Caki2 (cell line): ENCODE measurements at regions not wholly inside any gene's neighbourhood (a gene's known extent, or its start where the extent isn't known, plus 50 kb on each side); places are given as distances from the start of the nearest gene placed in this dataset.

Experiments used
- DNase-seq: peaks from one replicate; pipeline ENCODE4 v3.0.0-alpha.2; 2015; ENCODE audit warnings: low read depth
- in situ Hi-C: cut with HindIII; loops from 2 replicates; pipeline ENCODE4 v1.10.0; 2016; ENCODE audit warnings: low sequenced_read_pairs, low pct_unique_long_range_greater_than_20kb, mixed read lengths

DNA sequence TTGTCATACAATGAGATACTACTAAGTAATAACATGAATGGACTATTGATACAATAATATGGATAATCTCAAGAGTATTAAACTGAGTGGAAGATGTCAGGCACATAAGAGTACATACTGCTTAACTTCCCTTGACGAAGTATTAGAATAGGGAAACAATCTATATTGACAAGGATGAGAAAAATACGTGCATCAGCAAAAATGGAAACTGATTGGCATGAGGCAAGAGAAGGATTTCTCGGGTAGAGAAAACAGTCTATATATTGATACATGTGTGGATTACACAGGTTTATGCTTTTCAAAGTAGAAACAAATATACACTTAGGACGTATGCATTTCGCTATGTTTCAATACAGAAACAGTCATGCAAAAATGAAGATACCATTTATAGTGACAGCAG is 57.4 kb downstream of the PRR20E start:
- in situ Hi-C loops, result no loop called here
- no peak for DNase-seq

DNA sequence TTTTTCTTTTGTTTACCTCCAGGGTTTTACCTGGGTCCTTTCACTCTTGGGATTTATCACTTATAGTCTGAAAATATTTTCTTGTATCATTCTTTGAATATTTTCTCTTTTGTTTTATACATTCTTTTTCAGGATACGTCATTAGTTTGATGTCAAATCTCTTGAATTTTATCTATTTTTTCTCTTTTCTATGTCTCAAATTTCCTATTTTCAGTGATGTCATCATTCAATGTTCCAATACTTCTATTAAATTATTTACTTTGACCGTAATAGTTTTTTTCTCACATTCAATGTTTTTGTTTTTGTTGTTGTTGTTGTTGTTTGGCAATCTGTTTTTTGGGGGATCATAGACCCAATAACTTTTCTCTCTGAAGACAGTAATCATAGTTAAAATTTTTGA is 83.5 kb downstream of the PRR20E start:
- DNase-seq, result no peak
- in situ Hi-C loops, result no loop called here

DNA sequence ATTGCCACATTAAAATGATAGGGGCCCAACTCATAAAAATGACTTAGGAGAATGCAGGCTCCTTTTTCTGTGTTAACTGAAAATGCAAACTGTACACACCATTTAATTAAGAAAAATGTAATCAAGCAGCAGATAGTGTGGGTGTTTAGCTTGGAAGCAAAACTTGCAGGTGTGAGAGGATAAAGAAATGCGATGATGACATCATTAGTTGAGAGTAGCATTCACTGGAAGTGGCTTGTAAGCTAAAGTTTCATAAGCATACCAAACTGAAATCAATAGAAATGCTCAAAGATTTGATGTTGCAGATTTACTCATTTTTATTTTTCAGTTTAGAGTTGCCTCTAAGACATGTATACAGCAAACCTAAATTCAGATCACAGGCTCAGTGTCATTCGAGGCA is 86.6 kb downstream of the PRR20E start:
- DNase-seq, result no peak
- in situ Hi-C loops, result no loop called here

DNA sequence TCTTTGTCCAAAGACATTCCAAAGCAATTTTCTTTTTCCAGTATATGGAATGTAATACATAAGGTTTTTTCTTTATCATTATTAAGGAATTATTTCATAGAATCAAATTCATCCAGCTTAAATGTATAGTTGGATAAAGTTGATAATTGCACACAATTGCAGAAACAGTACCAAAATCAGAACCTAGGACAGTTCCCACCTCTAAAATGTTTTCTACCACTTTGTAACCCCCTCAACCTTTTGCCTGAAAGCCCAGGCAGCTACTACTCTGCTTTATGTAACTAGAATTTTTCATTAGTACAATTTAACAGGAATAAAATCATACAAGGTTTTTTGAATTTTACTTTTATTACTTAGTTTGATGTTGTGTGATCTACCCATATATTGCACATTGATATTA is 98.0 kb downstream of the PRR20E start:
- in situ Hi-C loops, result no loop called here
- DNase-seq, result no peak

DNA sequence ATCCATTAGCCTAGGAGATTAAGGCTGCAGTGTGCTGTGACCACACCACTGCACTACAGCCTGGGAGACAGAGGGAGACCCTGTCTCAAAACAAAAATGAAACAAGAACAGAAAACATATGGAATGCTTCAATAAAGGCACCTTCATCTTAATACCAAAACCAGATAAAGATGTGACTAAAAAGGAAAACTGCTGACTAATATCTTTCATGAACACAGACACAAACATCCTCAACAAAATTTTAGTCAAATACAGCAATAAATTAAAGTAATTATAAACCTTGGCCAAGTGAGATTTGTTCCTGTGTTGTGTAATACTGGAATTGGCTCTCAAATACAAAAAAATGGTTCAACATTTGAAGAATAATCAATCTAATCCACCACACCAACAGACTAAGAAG is 103.5 kb downstream of the PRR20E start:
- in situ Hi-C loops, result no loop called here
- no peak for DNase-seq

DNA sequence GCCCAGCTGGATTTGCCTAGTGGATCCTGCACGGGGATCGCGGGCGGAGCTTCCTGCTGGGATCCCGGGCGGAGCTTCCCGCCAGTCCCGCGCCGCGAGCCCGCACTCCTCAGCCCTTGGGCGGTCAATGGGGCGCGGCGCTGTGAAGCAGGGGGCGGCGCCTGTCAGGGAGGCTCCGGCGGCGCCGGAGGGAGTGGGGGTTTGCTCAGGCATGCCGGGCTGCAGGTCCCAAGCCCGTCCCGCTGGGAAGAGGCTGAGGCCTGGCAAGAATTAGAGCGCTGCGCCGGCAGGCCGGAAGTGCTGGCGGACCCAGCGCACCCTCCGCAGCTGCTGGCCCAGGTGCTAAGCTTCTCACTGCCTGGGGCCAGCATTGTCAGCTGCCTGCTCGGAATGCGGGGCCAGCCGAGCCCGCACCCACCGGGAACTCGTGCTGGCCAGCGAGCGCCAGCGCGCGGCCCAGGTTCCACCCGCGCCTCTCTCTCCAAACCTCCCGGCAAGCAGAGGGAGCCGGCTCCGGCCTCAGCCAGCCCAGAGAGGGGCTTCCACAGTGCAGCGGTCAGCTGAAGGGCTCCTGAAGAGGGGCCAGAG is 119.6 kb downstream of the PRR20E start:
- in situ Hi-C loops, result no loop called here

DNA sequence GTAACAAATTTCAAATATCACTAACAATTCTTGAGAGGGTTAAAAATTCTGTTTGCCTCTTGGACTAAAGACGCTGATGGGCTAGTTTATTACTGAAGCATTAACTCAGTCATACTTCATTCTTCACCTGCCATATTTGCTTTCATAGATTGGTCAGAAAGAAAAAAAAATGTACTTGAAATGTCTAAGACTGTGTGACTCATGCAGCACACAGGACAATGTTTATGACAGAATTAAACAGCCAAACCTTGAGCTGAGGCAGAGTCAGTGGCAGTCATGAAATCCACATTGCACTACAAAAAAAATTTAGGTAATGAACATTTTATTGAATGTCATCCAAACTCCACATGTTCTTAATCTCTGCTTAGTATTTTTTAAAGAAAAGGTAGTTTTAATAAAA is 135.6 kb downstream of the PRR20E start:
- in situ Hi-C loops, result no loop called here
- DNase-seq, result no peak

More for the DNA sequence above, 119.6 kb downstream of the PRR20E start:
- no peak for DNase-seq

DNA sequence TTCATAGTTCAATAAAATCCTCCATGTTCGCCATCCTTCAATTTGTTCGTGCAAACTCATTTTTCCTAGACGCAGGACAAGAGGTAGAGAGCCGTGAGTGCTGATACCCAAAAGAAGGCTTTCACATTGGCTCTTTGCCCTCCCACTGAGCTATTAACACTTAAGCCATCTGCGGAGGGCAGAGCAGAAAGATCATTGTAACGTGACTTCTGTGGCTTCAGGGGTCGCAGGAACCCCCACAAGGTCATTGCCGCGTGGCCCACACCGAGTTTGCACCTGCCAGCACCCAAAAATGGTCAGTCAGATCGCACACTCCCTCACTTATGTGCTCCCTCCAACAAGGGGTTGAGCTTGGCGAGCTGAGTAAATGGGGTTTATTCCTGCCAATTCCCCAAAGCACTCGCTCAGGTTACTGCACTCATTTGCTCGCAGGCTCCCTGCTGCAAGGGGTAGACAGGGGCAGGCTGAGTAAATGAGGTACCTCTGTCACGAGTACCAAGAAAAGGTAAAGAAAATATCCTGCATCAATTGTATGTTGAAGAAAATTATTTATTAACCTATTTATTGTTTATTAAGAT is 144.1 kb downstream of the PRR20E start:
- in situ Hi-C loops, result no loop called here
- no peak for DNase-seq

DNA sequence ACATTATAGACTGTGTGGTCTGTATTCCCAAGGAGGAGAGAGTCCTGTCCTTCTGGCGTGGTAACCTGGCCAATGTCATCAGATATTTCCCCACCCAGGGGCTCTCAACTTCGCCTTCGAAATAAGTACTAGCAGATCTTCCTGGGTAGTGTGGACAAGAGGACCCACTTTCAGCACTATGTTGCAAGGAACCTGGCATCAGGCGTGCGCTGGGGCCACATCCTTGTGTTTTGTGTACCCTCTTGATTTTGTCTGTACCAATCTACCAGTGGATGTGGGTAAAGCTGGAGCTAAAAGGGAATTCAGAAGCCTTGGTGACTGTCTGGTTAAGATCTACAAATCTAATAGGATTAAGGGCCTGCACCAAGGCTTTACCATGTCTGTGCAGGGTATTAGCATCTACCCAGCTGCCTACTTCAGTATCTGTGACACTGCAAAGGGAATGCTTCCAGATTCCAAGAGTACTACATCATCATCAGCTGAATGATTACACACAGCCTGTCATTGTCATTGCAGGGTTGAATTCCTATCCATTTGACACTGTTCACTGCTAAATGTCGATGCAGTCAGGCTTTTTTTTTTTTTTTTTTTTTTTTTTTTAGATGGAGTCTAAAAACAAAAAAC is 148.0 kb downstream of the PRR20E start:
- no peak for DNase-seq
- in situ Hi-C loops, result no loop called here

DNA sequence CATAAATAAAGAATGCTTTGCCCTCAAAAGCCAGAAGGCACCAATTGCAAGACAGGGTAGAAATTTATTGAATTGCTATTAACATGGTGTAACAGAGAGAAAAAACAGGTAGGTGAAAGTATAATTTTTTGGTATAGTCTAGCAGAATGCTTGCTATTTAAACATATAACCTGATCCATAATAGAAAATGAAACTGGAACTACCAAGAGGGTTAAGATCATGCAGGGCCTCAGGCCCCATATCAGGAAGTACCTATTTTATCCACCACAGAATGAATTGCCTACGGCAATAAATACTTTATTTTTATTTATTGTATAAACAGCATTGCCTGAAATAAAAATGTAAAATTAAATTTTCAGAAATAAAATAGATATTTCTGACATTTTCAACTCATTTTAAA is 159.5 kb downstream of the PRR20E start:
- DNase-seq, result no peak
- in situ Hi-C loops, result no loop called here

DNA sequence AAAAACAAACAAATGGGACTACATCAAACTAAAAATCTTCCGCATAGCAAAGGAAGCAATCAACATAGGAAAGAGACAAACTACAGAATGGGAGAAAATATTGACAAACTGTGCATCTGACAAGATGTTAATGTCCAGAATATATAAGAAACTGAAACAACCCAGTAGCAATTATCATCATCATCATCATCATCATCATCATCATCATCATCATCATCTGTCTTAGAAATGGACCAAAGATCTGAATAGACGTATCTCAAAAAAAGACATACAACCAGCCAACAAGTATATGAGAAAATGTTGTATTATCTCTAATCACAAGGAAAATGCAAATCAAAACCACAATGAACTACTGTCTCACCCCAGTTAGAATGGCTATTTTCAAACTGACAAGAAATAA is 173.9 kb downstream of the PRR20E start:
- DNase-seq, result no peak
- in situ Hi-C loops, result no loop called here

DNA sequence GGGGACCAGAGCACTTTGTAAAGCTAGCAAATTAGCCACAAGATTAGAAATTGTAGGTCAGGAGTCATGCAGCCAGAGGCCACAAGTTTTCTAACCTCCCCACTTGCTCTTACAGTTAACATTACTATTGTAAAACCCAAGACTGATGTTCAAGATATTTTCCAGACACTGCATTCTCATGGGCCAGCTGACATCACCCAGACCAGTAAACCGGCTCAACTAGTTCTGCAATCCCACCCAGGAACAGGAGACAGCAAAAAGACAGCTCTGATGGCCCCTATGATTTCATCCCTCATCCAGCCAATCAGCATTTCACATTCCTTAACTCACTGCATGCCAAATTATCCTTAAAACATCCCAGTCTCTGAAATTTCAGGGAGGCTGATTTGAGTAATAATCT is 178.5 kb downstream of the PRR20E start:
- in situ Hi-C loops, result no loop called here

DNA sequence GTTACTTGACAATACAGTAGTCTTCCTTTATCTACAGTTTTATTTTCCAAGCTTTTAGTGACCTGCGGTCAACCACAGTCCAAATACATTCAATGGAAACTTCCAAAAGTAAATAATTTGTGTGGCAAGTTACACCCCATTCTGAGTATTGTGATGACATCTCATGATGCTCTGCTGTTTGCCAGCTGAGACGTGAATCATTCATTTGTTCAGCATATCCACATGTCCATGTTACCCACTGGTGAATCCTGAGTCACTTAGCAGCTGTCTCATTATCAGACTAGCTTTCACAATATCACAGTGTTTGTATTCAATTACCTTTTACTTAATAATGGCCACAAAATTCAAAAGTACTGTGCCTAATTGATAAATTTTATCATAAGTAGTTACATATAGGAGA is 179.8 kb downstream of the PRR20E start:
- DNase-seq, result no peak
- in situ Hi-C loops, result no loop called here

More for the DNA sequence above, 178.5 kb downstream of the PRR20E start:
- no peak for DNase-seq

DNA sequence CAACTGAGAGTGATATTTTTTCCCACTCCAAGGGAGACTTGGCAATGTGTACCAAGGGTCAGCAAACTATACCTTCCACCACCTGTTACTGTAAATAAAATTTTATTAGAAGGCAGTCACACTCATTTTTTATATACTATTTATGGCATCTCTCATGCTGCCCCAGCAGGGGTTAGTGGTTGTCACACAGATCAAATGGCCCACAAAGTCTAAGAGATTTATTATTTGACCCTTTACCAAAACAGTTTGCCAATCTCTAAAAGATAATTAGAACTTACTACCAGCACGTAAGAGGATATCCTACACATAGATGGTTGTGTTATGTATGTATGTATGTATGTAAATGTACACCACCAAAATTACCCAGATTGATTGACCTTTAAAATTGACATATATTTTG is 185.1 kb downstream of the PRR20E start:
- DNase-seq, result no peak
- in situ Hi-C loops, result no loop called here

DNA sequence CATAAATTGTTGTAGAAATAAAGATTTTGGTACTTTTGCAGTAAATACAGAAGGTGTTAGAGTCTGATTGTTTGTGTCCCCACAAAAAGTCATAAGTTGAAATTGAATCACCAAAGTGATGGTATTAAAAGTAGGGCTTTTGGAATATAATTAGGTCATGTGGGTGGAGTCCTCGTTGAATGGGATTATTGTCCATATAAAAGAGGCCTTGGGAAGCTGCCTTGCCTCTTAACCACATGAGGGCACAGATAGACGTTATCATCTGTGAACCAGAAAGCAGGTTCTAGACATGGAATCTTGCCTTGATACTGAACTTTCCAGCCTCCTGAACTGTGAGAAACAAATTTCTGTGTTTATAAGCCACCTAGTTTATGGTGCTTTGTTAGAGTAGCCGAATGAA is 186.8 kb downstream of the PRR20E start:
- DNase-seq, result no peak
- in situ Hi-C loops, result no loop called here

DNA sequence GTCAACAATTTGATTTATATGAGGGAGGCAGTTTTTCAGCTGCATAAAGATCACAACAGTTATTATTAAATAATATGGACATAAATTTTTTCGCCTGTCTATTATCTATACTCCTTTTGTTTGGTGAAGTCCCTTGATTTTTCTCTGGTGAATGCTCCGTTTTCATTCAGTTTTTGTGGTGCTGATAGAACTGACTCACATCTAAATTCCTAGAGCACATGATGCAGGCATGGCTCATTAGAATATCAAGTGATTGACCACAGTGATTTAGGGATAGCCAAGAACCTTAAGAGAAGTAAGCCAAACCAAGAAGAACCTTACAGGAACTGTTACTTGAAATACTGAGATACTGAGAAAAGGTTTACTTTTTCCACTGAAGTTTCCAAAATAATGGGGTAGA is 208.9 kb downstream of the PRR20E start:
- in situ Hi-C loops, result no loop called here

DNA sequence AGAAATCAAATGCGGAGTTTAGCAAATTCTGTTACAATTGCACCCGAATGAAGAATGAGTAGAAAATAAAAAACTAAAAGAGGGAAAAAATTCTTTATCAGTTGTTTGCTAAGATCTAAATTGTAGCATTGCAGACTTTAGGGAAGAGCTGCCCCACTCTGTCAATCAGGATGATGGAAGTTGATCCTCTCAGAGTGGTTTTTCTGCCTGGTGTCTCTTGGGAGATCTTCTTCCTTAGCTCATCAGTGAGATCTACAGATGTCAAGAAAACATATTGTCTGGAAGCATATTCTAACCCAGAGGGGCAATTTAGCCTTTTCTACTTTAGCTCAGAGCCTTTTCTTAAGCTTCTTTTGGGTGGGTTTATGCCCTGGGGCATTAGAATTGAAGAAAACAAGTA is 223.2 kb upstream of the PCDH17 start:
- DNase-seq, result no peak
- in situ Hi-C loops, result no loop called here

More for the DNA sequence above, 208.9 kb downstream of the PRR20E start:
- no peak for DNase-seq

DNA sequence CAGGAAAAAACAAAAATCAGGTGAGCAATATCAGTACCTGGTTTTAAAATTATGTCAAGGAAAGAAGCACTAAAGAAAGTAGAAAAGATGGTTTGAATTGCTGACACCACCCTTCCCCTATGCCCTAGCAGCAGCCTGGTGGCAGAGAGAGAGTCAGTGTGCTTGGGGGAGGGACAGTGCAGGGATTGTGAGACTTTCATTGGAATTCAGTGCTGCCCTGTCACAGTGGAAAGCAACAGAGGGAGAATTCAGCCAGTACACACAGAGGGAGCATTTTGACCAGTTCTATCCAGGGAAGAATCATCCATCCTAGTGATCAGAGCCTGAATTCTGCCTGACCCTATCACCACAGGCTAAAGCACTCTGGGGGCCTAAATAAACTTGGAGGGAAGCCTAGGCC is 222.4 kb upstream of the PCDH17 start:
- in situ Hi-C loops, result no loop called here

DNA sequence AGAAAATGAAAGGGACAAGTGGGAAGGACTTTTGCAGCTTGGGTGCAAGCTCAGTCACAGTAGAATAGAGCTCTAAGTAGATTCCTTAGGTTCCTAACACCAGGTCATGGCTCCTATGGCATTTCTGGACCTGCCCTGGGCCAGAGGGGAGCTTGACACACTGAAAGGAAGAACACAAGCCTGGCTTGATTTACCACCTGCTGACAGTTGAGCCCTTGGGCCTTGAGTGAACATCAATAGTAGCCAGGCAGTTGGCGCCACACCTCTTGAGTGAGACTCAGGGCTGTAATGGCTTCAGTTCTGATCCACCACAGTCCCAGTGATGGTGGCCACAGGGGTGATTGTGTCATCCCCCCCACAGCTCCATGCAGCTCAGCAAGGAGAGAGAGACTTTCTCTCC is 221.9 kb upstream of the PCDH17 start:
- no peak for DNase-seq
- in situ Hi-C loops, result no loop called here

More for the DNA sequence above, 222.4 kb upstream of the PCDH17 start:
- DNase-seq, result no peak

DNA sequence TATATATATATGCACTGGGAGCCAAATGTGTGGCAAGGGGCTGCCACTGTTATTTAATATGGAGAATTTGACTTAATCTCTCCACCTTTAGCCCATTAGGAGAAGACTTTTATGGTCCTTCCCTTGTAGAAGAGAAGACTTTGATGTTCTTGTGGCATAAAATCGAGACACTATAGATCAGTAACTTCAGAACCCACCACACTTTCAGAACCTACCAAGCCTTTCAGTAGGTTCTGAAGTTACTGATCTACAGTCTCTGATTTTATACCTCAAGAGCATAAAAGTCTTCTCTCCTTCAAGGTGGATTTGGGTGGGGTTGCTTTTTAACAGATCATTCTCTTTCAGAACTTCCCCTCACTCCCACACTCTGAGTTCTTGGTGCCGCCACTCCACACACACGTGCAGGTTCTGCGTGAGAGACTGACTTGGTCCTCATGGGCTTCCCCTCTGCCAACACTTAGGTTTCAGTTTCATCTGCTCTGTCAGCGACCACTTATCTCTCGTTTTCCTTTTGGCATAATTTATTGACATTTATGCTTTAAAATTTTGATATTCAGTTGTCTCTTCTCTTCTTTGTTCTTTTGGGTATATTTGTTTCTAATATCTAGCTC is 213.4 kb upstream of the PCDH17 start:
- in situ Hi-C loops, result no loop called here
- DNase-seq, result no peak
